Tibial nerve (tissue), 4 donors: ENCODE measurements at regions not wholly inside any gene's neighbourhood (a gene's known extent, or its start where the extent isn't known, plus 50 kb on each side); places are given as distances from the start of the nearest gene placed in this dataset.

Source experiments
- DNase-seq, 2 donors: peaks; one replicate each; pipeline ENCODE4 v3.0.0-alpha.2; 2019; ENCODE audit warnings: low spot score in 2 of 2
- H3K27ac ChIP-seq, 4 donors: fragments of 200-600 bp; sonication (generic) in 3 of 4; one replicate each; pipeline ENCODE4 v1.5.1; 2017 to 2019; ENCODE audit warnings: mild to moderate bottlenecking in 1 of 4
- H3K27me3 ChIP-seq, 2 donors: fragments of 200-600 bp; sonication (generic) in 1 of 2; one replicate each; pipeline versions ENCODE4 v1.5.1 to v1.6.0; 2017 to 2019
- H3K36me3 ChIP-seq, 3 donors: fragments of 200-600 bp; sonication (generic); one replicate each; pipeline ENCODE4 v1.5.1; 2018 to 2019
- H3K4me1 ChIP-seq, 4 donors: fragments of 200-600 bp; sonication (generic) in 3 of 4; one replicate each; pipeline ENCODE4 v1.5.1; 2017 to 2019
- H3K4me3 ChIP-seq, 4 donors: fragments of 200-600 bp; sonication (generic) in 3 of 4; one replicate each; pipeline ENCODE4 v1.5.1; 2017 to 2019; ENCODE audit warnings: mild to moderate bottlenecking in 1 of 4, moderate library complexity in 1 of 4
- H3K9me3 ChIP-seq, 4 donors: fragments of 200-600 bp; sonication (generic) in 3 of 4; one replicate each; pipeline ENCODE4 v1.5.1; 2017 to 2019
- CTCF ChIP-seq, 5 experiments: fragments of 200-600 bp in 3 of 5; fragments of 450-650 bp in 2 of 5; sonication (generic) in 3 of 5; IDR thresholded peaks; one replicate each; pipeline ENCODE4 v1.5.1; 2016 to 2019; ENCODE audit warnings: antibody characterized with exemption in 5 of 5, mild to moderate bottlenecking in 3 of 5, moderate library complexity in 2 of 5
- EP300 ChIP-seq, 2 donors: sonication (generic); formaldehyde crosslinking; IDR thresholded peaks; one replicate each; pipeline ENCODE4 v1.6.1; 2017; ENCODE audit warnings: antibody characterized with exemption in 2 of 2, mild to moderate bottlenecking in 1 of 2
- POLR2A ChIP-seq, 2 donors: fragments of 450-650 bp; IDR thresholded peaks; one replicate each; pipeline ENCODE4 v1.6.1; 2017; ENCODE audit warnings: antibody characterized with exemption in 2 of 2, mild to moderate bottlenecking in 2 of 2, moderate library complexity in 2 of 2
- WGBS, 2 donors: methylation state at CpG; one replicate each; pipeline ENCODE4 v1.1.5; 2018; 5-methylcytosine and 5-hydroxymethylcytosine counted together

DNA sequence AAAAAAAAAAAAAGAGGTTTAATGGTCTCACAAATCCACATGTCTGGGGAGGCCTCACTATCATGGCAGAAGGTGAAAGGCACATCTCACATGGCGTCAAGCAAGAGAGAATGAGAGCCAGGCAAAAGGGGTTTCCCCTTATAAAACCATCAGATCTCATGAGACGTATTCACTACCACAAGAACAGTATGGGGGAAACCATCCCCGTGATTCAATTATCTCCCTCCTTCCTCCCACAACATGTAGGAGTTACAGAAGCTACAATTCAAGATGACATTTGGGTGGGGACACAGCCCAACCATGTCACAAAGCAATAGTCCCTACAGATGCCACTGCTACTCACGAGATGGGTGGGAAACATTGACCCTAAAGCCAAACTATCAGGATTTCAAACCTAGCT lies 392.7 kb upstream of the ID2 start:
- H3K27me3 ChIP-seq = no peaks in the 10 kb centered on the region
- H3K4me3 ChIP-seq = no peak overlapping the region
- H3K4me1 ChIP-seq = no peaks in the 10 kb centered on the region
- no peaks in the 10 kb centered on the region for H3K9me3 ChIP-seq
- no peak for DNase-seq
- TF ChIP-seq CTCF (IDR thresholded peaks at IDR 0.05) (no peak), POLR2A (IDR thresholded peaks at IDR 0.05) (no peak), EP300 (IDR thresholded peaks at IDR 0.05) (no peak)
- H3K27ac ChIP-seq = no peak overlapping the region
- no peaks in the 10 kb centered on the region for H3K36me3 ChIP-seq
- WGBS, 2 donors = 93 to 94% methylated on average over 4 of the region's 4 CpGs

- H3K27me3 ChIP-seq = no peaks in the 10 kb centered on the region
- no peak for TF ChIP-seq POLR2A (IDR thresholded peaks at IDR 0.05)
- TF ChIP-seq EP300 (IDR thresholded peaks at IDR 0.05) = no peak
- no peak for TF ChIP-seq CTCF (IDR thresholded peaks at IDR 0.05)
- WGBS, 2 donors = 88% methylated on average over 9 of the region's 9 CpGs
- H3K36me3 ChIP-seq = no peaks in the 10 kb centered on the region
- no peak overlapping the region for H3K4me3 ChIP-seq
- no peaks in the 10 kb centered on the region for H3K4me1 ChIP-seq
- H3K9me3 ChIP-seq = no peaks in the 10 kb centered on the region
- no peak for DNase-seq
- no peak overlapping the region for H3K27ac ChIP-seq
These were observed 391.0 kb upstream of the ID2 start for GRCh38 chr2:8290771-8291352.

DNA sequence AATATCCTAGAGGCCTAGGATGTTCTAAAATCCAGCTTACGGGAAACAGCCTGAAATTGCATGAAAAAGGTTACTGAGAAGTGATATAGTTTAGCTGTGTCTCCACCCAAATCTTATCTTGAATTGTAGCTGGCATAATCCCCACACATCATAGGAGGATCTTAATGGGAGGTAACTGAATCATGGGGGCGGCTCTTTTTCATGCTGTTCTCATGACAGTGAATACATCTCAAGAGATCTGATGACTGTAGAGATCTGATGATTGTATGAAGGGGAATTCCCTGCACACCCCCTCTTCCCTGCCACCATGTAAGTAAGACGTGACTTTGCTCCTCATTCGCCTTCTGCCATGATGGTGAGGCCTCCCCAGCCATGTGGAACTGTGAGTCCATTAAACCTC lies 385.6 kb upstream of the ID2 start:
- Histone ChIP-seq H3K4me3 (no peak overlapping the region), H3K4me1 (peaks cover 0 to 4% (median 0%) of the 10 kb centered on the region in 4 donors), H3K27ac (no peak overlapping the region), H3K27me3 (no peaks in the 10 kb centered on the region), H3K9me3 (no peaks in the 10 kb centered on the region), H3K36me3 (no peaks in the 10 kb centered on the region)
- WGBS, 2 donors = 88 to 95% methylated on average over 4 of the region's 4 CpGs
- DNase-seq = no peak
- TF ChIP-seq EP300 (IDR thresholded peaks at IDR 0.05) = no peak
- TF ChIP-seq CTCF (IDR thresholded peaks at IDR 0.05) = no peak
- no peak for TF ChIP-seq POLR2A (IDR thresholded peaks at IDR 0.05)

DNA sequence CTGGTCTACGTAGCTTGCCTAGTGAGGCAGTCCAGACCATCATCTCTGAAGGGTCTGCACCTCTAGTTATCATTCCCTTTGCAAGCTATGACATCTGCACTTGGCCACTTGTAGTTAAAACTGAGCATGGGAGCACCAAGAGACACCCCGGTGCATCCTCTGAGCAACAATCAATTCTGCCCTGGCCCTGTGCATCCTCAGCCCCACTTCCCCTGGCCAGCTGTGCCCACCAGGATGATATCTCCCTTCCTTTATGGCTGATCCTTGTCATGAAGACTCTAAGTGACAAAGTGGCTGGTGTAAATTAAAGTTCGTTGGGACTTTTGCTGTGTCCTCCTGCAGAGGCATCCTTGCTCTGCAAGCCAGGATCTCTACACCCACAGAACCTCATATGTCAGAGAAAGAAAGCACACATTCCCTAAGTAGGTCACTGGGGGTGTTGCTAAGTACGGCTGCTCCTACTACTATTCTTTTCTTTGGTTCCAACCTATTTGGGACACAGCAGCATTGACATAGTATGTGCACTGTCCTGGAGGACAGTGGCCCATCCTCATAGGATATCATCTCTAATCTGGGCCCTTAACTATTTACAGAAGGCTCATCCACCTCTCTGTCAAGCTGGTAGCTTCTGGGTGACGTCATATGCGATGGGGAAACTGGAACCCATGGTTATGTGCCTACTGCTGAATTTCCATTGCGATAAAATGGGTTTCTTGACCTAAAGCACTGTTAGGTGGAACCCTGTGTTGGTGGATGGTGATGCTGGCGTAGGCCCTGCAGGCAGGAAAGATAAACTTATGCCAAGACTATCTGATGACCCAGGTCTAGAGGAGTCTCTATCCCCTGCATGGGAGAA lies 384.3 kb upstream of the ID2 start:
- TF ChIP-seq POLR2A (IDR thresholded peaks at IDR 0.05) = no peak
- TF ChIP-seq EP300 (IDR thresholded peaks at IDR 0.05) = no peak
- no peak for TF ChIP-seq CTCF (IDR thresholded peaks at IDR 0.05)
- H3K4me3 ChIP-seq = no peak overlapping the region
- H3K27ac ChIP-seq = peak overlapping the region in 1 of 4 donors; percentile 50
- 93 to 97% methylated on average over 8 of the region's 8 CpGs for WGBS, 2 donors
- no peaks in the 10 kb centered on the region for H3K9me3 ChIP-seq
- no peak for DNase-seq
- H3K27me3 ChIP-seq = no peaks in the 10 kb centered on the region
- no peaks in the 10 kb centered on the region for H3K36me3 ChIP-seq
- H3K4me1 ChIP-seq = peaks cover 0 to 5% (median 2%) of the 10 kb centered on the region in 4 donors

GRCh38 chr2:8298783-8299182 lies 383.1 kb upstream of the ID2 start:
- peak overlapping the region in 1 of 4 donors; percentile 50 for H3K27ac ChIP-seq
- peak in 1 of 2 donors; percentile 83 for TF ChIP-seq EP300 (IDR thresholded peaks at IDR 0.05)
- no peak for TF ChIP-seq CTCF (IDR thresholded peaks at IDR 0.05)
- no peak for TF ChIP-seq POLR2A (IDR thresholded peaks at IDR 0.05)
- no peaks in the 10 kb centered on the region for H3K36me3 ChIP-seq
- H3K4me1 ChIP-seq = peaks cover 0 to 6% (median 3%) of the 10 kb centered on the region in 4 donors
- peak in 1 of 2 donors; percentile 63 for DNase-seq
- WGBS, 2 donors = 80 to 84% methylated on average over 3 of the region's 3 CpGs
- no peak overlapping the region for H3K4me3 ChIP-seq
- H3K9me3 ChIP-seq = no peaks in the 10 kb centered on the region
- H3K27me3 ChIP-seq = no peaks in the 10 kb centered on the region
